ENCODE measurements at regions not wholly inside any gene's neighbourhood (a gene's known extent, or its start where the extent isn't known, plus 50 kb on each side); places are given as distances from the start of the nearest gene placed in this dataset.

GRCh38 chr6:114419175-114419574, 76.4 kb upstream of the HS3ST5 start:
- no peak overlapping the region for H3K14ac ChIP-seq (ENCODE audit: insufficient read length)
- no peak overlapping the region for H2BK20ac ChIP-seq (ENCODE audit: low read length)
- H3K4me1 ChIP-seq (replicated peaks in 1 of 4; ENCODE audit: control insufficient read depth in 3 of 4, insufficient read depth in 4 of 4, low read length in 3 of 4), result peaks cover 6 to 16% (median 11%) of the 10 kb centered on the region in 4 experiments; a peak in 5 of 7 replicates
- H3K4me2 ChIP-seq (ENCODE audit: insufficient read depth in 1 of 2, low read depth in 2 of 2, low read length in 2 of 2), result peak overlapping the region in 1 of 2 experiments; percentile 40; a peak in 2 of 4 replicates
- no peak overlapping the region for H2BK15ac ChIP-seq (ENCODE audit: low read length)
- no peak overlapping the region for H2AK5ac ChIP-seq (ENCODE audit: low read depth, low read length)
- no peak overlapping the region for H3K4ac ChIP-seq (replicated peaks; ENCODE audit: insufficient read length, low read depth, low read length)
- H4K8ac ChIP-seq (ENCODE audit: extremely low read depth, insufficient read depth, low read length), result no peak overlapping the region
- H2BK120ac ChIP-seq (replicated peaks; ENCODE audit: low read depth, low read length), result no peak overlapping the region
- CTCF ChIA-PET (ENCODE audit: partially characterized antibody), result interaction anchor here (0.6 to 1.0 kb wide), 2 partner anchors 15 to 115 kb away, joined by 3 read pairs; no protein-coding TSS in a partner anchor
- H3K27ac ChIP-seq (ENCODE audit: low read depth, low read length), result no peak overlapping the region
- FAIRE-seq (no peak), DNase-seq (ENCODE audit: low read depth in 1 of 2, low spot score in 2 of 2) (no peak)
- peaks cover 0 to 14% of the 10 kb centered on the region in 2 experiments; a peak in 2 of 4 replicates for H3K79me2 ChIP-seq (ENCODE audit: control insufficient read depth in 1 of 2, insufficient read depth in 2 of 2, low read length in 2 of 2)
- H4K91ac ChIP-seq (replicated peaks; ENCODE audit: insufficient read length, low read length), result no peak overlapping the region
- no peaks in the 10 kb centered on the region for H3K27me3 ChIP-seq (replicated peaks in 1 of 4; ENCODE audit: control insufficient read depth in 3 of 4, extremely low read depth in 1 of 4, insufficient read depth in 3 of 4, low read length in 3 of 4)
- no peaks in the 10 kb centered on the region for H3K23me2 ChIP-seq (ENCODE audit: low read depth, low read length)
- no peak overlapping the region for H3K56ac ChIP-seq (replicated peaks; ENCODE audit: insufficient read length, low read depth, low read length)
- H2BK5ac ChIP-seq (ENCODE audit: low read depth, low read length), result no peak overlapping the region
- 61% methylated on average over 2 of the region's 2 CpGs; no CpG with 5 or more reads in 1 of the 2 experiments for WGBS, 2 experiments (ENCODE audit: extremely low coverage in 1 of 2, insufficient coverage in 1 of 2, insufficient read length in 1 of 2, insufficient replicate concordance in 2 of 2, low coverage in 1 of 2, low lambda C conversion rate in 2 of 2, missing lambda C conversion rate in 1 of 2)
- H2AFZ ChIP-seq (ENCODE audit: low read length), result no peak overlapping the region
- no peaks in the 10 kb centered on the region for H3K9me3 ChIP-seq (ENCODE audit: insufficient read depth in 2 of 2, low read depth in 1 of 2, low read length in 1 of 2)
- H3K9ac ChIP-seq (replicated peaks in 1 of 4; ENCODE audit: extremely low read depth in 1 of 4, low read depth in 3 of 4, low read length in 3 of 4), result no peak overlapping the region
- H2BK12ac ChIP-seq (ENCODE audit: low read depth, low read length), result peak overlapping the region; percentile 41; the same call in 1 of the 2 replicates
- peaks cover 0 to 33% (median 10%) of the 10 kb centered on the region in 4 experiments; a peak in 5 of 8 replicates for H3K36me3 ChIP-seq (ENCODE audit: control insufficient read depth in 2 of 4, insufficient read depth in 4 of 4, low read length in 3 of 4)
- H3K79me1 ChIP-seq (ENCODE audit: low read depth, low read length), result no peaks in the 10 kb centered on the region; the same call in 1 of the 2 replicates
- H3K4me3 ChIP-seq (ENCODE audit: extremely low read depth in 1 of 4, insufficient read depth in 2 of 4, low read depth in 3 of 4, low read length in 4 of 4), result no peak overlapping the region
- peak overlapping the region; percentile 40; the same call in 1 of the 2 replicates for H3K18ac ChIP-seq (ENCODE audit: extremely low read depth, low read length)
- POLR2A ChIA-PET (ENCODE audit: partially characterized antibody), result interaction anchor here (1.0 to 5.6 kb wide), 7 partner anchors 8 to 78 kb away, joined by 3 to 74 read pairs (median 9); partner anchors contain the start of gene HS3ST5
- H3K23ac ChIP-seq (ENCODE audit: insufficient read length), result no peak overlapping the region
- H4K20me1 ChIP-seq (replicated peaks in 1 of 2; ENCODE audit: control insufficient read depth in 1 of 2, insufficient read depth in 2 of 2, low read length in 2 of 2), result no peaks in the 10 kb centered on the region
- H4K5ac ChIP-seq (ENCODE audit: insufficient read length, low read depth, low read length), result no peak overlapping the region
- TF ChIP-seq NRF1 (IDR thresholded peaks at IDR 0.05; ENCODE audit: low read depth, low read length) (no peak), ATF2 (IDR thresholded peaks at IDR 0.05; ENCODE audit: low read length) (no peak), RFX5 (IDR thresholded peaks at IDR 0.05; ENCODE audit: borderline replicate concordance, low read depth, low read length) (no peak), SIX5 (IDR thresholded peaks at IDR 0.05; ENCODE audit: low read depth, low read length) (no peak), MAFK (IDR thresholded peaks at IDR 0.05; ENCODE audit: low read depth, low read length) (no peak), HDAC2 (IDR thresholded peaks at IDR 0.05; ENCODE audit: borderline replicate concordance in 1 of 2, low read depth in 2 of 2, low read length in 2 of 2) (no peak), NANOG (IDR thresholded peaks at IDR 0.05; ENCODE audit: insufficient read depth, low read depth, low read length, poor library complexity, severe bottlenecking) (no peak), CTBP2 (IDR thresholded peaks at IDR 0.05; ENCODE audit: borderline replicate concordance, insufficient read depth, insufficient read length, low read length) (no peak), SP1 (IDR thresholded peaks at IDR 0.05; ENCODE audit: low read depth, low read length) (no peak), TAF1 (IDR thresholded peaks at IDR 0.05; ENCODE audit: low read depth, low read length) (no peak), TCF12 (IDR thresholded peaks at IDR 0.05; ENCODE audit: low read depth, low read length) (no peak), POLR2AphosphoS5 (IDR thresholded peaks at IDR 0.05; ENCODE audit: low read depth, low read length) (no peak)
